Caco-2 (cell line): ENCODE measurements at regions not wholly inside any gene's neighbourhood (a gene's known extent, or its start where the extent isn't known, plus 50 kb on each side); places are given as distances from the start of the nearest gene placed in this dataset.

Source experiments
- BruUV-seq: library from RNA; stranded (reverse); fragments of 400-500 nt; replicated peaks from 2 replicates; lab custom pipeline; 2021; lab: Mats Ljungman, UMichigan
- CTCF ChIA-PET: fragments of 300-600 bp; sonication (Branson Sonifier 250); formaldehyde crosslinking; loops from one replicate; lab custom pipeline; 2022; ENCODE audit warnings: antibody characterized with exemption; lab: Charles Lee
- POLR2A ChIA-PET: fragments of 300-600 bp; sonication (Branson Sonifier 250); formaldehyde crosslinking; loops from one replicate; lab custom pipeline; 2022; ENCODE audit warnings: antibody characterized with exemption; lab: Charles Lee
- DNase-seq, 2 experiments: peaks; one replicate each; pipeline versions ENCODE4 v3.0.0 to v3.0.0-alpha.2; 2020 to 2022
- H3K27me3 ChIP-seq: replicated peaks from 2 replicates; pipeline ENCODE4 v1.6.0; 2011; ENCODE audit warnings: low read length; ENCODE audit not compliant: control insufficient read depth, insufficient read depth
- H3K36me3 ChIP-seq: 2 replicates; pipeline ENCODE4 v1.5.1; 2011; ENCODE audit warnings: low read length; ENCODE audit not compliant: control insufficient read depth, insufficient read depth
- H3K4me1 ChIP-seq: fragments of 250-450 bp; sonication (Bioruptor Pico); 2 replicates; pipeline ENCODE4 v1.5.1; 2020; ENCODE audit warnings: mild to moderate bottlenecking
- H3K4me3 ChIP-seq: 2 replicates; pipeline ENCODE4 v1.5.1; 2011; ENCODE audit warnings: low read depth, mild to moderate bottlenecking, control low read depth, low read length
- H3K9me3 ChIP-seq: fragments of 250-450 bp; sonication (Bioruptor Pico); 2 replicates; pipeline ENCODE4 v1.5.1; 2020; ENCODE audit warnings: mild to moderate bottlenecking, moderate library complexity
- H3K27ac Mint-ChIP-seq: one replicate; pipeline ENCODE4 v1.8.0; 2022; ENCODE audit warnings: mixed read lengths; ENCODE audit not compliant: unreplicated experiment
- H3K27me3 Mint-ChIP-seq: one replicate; pipeline ENCODE4 v1.8.0; 2022; ENCODE audit warnings: mixed read lengths; ENCODE audit not compliant: insufficient read depth, unreplicated experiment
- H3K36me3 Mint-ChIP-seq: one replicate; pipeline ENCODE4 v1.8.0; 2022; ENCODE audit warnings: mild to moderate bottlenecking, mixed read lengths; ENCODE audit not compliant: insufficient read depth, unreplicated experiment
- H3K4me1 Mint-ChIP-seq: one replicate; pipeline ENCODE4 v1.8.0; 2022; ENCODE audit warnings: low read depth, mixed read lengths; ENCODE audit not compliant: unreplicated experiment
- H3K4me3 Mint-ChIP-seq: one replicate; pipeline ENCODE4 v1.8.0; 2022; ENCODE audit warnings: mild to moderate bottlenecking, moderate library complexity, mixed read lengths; ENCODE audit not compliant: unreplicated experiment
- H3K9me3 Mint-ChIP-seq: one replicate; pipeline ENCODE4 v1.8.0; 2022; ENCODE audit warnings: mixed read lengths; ENCODE audit not compliant: unreplicated experiment
- CTCF ChIP-seq, 2 experiments: fragments of 200-600 bp in 1 of 2; IDR thresholded peaks; 1 replicate in 1 of 2; 2 replicates in 1 of 2; pipeline versions ENCODE4 v1.5.1 to v1.8.0; 2011 to 2022; ENCODE audit warnings: antibody characterized with exemption in 1 of 2, control low read depth in 1 of 2, inconsistent platforms in 1 of 2, low read depth in 1 of 2, low read length in 1 of 2, mild to moderate bottlenecking in 1 of 2, moderate library complexity in 1 of 2; ENCODE audit not compliant: insufficient read depth in 1 of 2, severe bottlenecking in 1 of 2, unreplicated experiment in 1 of 2
- intact Hi-C: fragments of 100-400 bp; cut with micrococcal nuclease; formaldehyde crosslinking; loops from one replicate; pipeline ENCODE4 v1.10.0; 2022; ENCODE audit not compliant: unreplicated experiment

- Histone ChIP-seq H3K27me3 (no peaks in the 10 kb centered on the region), H3K9me3 (no peaks in the 10 kb centered on the region), H3K4me1 (peaks cover 11% of the 10 kb centered on the region; the same call in 1 of the 2 replicates), H3K36me3 (no peaks in the 10 kb centered on the region), H3K4me3 (no peak overlapping the region)
- BruUV-seq, result no TSS peak
- no peaks in the 10 kb centered on the region for H3K36me3 Mint-ChIP-seq
- H3K4me1 Mint-ChIP-seq, result peaks cover 7% of the 10 kb centered on the region
- H3K9me3 Mint-ChIP-seq, result no peaks in the 10 kb centered on the region
- TF ChIP-seq CTCF (IDR thresholded peaks at IDR 0.05; ENCODE audit: insufficient read depth in 1 of 2, low read depth in 1 of 2, low read length in 1 of 2, severe bottlenecking in 1 of 2, unreplicated experiment in 1 of 2), result no peak
- H3K27ac Mint-ChIP-seq, result no peak overlapping the region
- CTCF ChIA-PET, result interaction anchor here (0.7 kb wide), 1 partner anchor 47 kb away, joined by 4 read pairs; no protein-coding TSS in a partner anchor
- no peak overlapping the region for H3K4me3 Mint-ChIP-seq
- intact Hi-C loops, result no loop called here
- no peak for DNase-seq
- no peaks in the 10 kb centered on the region for H3K27me3 Mint-ChIP-seq
- POLR2A ChIA-PET, result no interaction called here
Measured at GRCh38 chr10:2981361-2981801, 86.0 kb upstream of the PFKP start.

GRCh38 chr10:2980791-2981360 is 86.5 kb upstream of the PFKP start:
- no peak for DNase-seq
- Mint-ChIP-seq H3K27ac (no peak overlapping the region), H3K4me3 (no peak overlapping the region), H3K36me3 (no peaks in the 10 kb centered on the region), H3K4me1 (peaks cover 2% of the 10 kb centered on the region), H3K9me3 (no peaks in the 10 kb centered on the region), H3K27me3 (no peaks in the 10 kb centered on the region)
- H3K36me3 ChIP-seq, result no peaks in the 10 kb centered on the region
- no peaks in the 10 kb centered on the region for H3K27me3 ChIP-seq
- POLR2A ChIA-PET, result no interaction called here
- intact Hi-C loops, result no loop called here
- H3K4me3 ChIP-seq, result no peak overlapping the region
- no TSS peak for BruUV-seq
- CTCF ChIA-PET, result no interaction called here
- TF ChIP-seq CTCF (IDR thresholded peaks at IDR 0.05; ENCODE audit: insufficient read depth in 1 of 2, low read depth in 1 of 2, low read length in 1 of 2, severe bottlenecking in 1 of 2, unreplicated experiment in 1 of 2), result no peak
- no peaks in the 10 kb centered on the region for H3K9me3 ChIP-seq
- peaks cover 6% of the 10 kb centered on the region; the same call in 1 of the 2 replicates for H3K4me1 ChIP-seq

- no peaks in the 10 kb centered on the region for H3K9me3 Mint-ChIP-seq
- H3K36me3 Mint-ChIP-seq, result no peaks in the 10 kb centered on the region
- CTCF ChIA-PET, result no interaction called here
- no peak for TF ChIP-seq CTCF (IDR thresholded peaks at IDR 0.05; ENCODE audit: insufficient read depth in 1 of 2, low read depth in 1 of 2, low read length in 1 of 2, severe bottlenecking in 1 of 2, unreplicated experiment in 1 of 2)
- no peaks in the 10 kb centered on the region for H3K36me3 ChIP-seq
- intact Hi-C loops, result no loop called here
- no peak overlapping the region for H3K27ac Mint-ChIP-seq
- H3K27me3 ChIP-seq, result no peaks in the 10 kb centered on the region
- H3K9me3 ChIP-seq, result no peaks in the 10 kb centered on the region; the same call in 1 of the 2 replicates
- no peaks in the 10 kb centered on the region for H3K4me1 Mint-ChIP-seq
- no peak for DNase-seq
- no peaks in the 10 kb centered on the region; the same call in 1 of the 2 replicates for H3K4me1 ChIP-seq
- BruUV-seq, result no TSS peak
- POLR2A ChIA-PET, result no interaction called here
- H3K4me3 Mint-ChIP-seq, result no peak overlapping the region
- no peak overlapping the region for H3K4me3 ChIP-seq
- H3K27me3 Mint-ChIP-seq, result no peaks in the 10 kb centered on the region
Measured at GRCh38 chr10:2980116-2980515, 87.2 kb upstream of the PFKP start.
